ENCODE measurements at regions not wholly inside any gene's neighbourhood (a gene's known extent, or its start where the extent isn't known, plus 50 kb on each side); places are given as distances from the start of the nearest gene placed in this dataset.

- TF ChIP-seq, protein P1, sequence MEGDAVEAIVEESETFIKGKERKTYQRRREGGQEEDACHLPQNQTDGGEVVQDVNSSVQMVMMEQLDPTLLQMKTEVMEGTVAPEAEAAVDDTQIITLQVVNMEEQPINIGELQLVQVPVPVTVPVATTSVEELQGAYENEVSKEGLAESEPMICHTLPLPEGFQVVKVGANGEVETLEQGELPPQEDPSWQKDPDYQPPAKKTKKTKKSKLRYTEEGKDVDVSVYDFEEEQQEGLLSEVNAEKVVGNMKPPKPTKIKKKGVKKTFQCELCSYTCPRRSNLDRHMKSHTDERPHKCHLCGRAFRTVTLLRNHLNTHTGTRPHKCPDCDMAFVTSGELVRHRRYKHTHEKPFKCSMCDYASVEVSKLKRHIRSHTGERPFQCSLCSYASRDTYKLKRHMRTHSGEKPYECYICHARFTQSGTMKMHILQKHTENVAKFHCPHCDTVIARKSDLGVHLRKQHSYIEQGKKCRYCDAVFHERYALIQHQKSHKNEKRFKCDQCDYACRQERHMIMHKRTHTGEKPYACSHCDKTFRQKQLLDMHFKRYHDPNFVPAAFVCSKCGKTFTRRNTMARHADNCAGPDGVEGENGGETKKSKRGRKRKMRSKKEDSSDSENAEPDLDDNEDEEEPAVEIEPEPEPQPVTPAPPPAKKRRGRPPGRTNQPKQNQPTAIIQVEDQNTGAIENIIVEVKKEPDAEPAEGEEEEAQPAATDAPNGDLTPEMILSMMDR (IDR thresholded peaks at IDR 0.05) = no peak
- no peak for TF ChIP-seq POLR2A (IDR thresholded peaks at IDR 0.05)
These were observed 905.5 kb downstream of the UQCRFS1 start for GRCh38 chr19:28307487-28307886.
